HG03135 (cell line): ENCODE measurements at regions not wholly inside any gene's neighbourhood (a gene's known extent, or its start where the extent isn't known, plus 50 kb on each side); places are given as distances from the start of the nearest gene placed in this dataset.
A peak's percentile ranks its signal among the peaks of the same experiment; 100 is the strongest.

Experiments
- ATAC-seq: cut with Tn5 transposase; IDR thresholded peaks from one replicate; pipeline ENCODE4 v1.9.1; 2021; ENCODE audit warnings: mild to moderate bottlenecking, moderate library complexity; ENCODE audit not compliant: unreplicated experiment

- ATAC-seq: peak; percentile 74
Observed at GRCh38 chr5:56692359-56693219, 122.8 kb upstream of the MAP3K1 start.

- no peak for ATAC-seq
Observed at GRCh38 chr5:56688402-56688801, 126.9 kb upstream of the MAP3K1 start.

DNA sequence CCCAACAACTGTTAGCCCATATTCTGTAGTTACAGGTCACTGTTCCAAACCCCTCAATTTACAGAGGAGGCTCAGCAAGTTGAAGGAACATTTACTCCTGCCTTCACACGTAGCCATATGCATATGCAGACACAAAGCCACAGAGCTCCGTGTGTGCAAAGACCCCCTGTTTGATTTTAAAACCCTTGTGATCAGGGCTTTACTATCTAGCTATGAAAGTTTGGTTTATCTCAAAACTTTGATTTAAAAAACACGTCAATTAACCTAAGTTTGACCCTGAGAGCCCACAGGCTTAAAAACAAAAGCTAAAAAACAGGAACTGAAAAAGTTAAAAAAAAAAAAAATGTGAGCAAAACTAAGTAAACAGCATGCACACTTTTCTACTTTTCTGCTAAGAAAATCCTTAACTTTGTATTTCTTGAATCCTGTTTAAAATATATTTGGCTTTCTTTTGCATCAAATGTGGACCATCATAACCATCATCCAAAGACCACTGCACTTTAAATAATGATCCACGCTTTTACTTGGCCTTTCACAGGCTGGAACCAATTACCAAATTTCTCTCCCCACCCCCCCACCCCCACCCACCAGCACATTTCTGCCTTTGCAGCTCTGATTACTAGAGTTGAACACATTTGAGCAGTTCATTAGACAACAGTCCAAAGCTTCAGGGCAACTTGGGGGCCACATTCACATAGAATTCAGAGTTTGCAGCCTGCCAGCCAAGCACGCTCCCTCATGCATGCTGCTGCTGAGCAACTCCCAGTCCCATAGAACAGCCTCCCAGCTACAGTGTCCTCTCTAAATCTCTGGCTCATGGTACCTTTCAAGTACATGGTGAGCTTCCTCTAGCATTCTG lies 128.8 kb upstream of the MAP3K1 start:
- ATAC-seq: peak; percentile 60

GRCh38 chr5:56685503-56686217 lies 129.7 kb upstream of the MAP3K1 start:
- no peak for ATAC-seq

- no peak for ATAC-seq
Observed at GRCh38 chr5:56684159-56684558, 131.2 kb upstream of the MAP3K1 start.

GRCh38 chr5:56683733-56684132 lies 131.6 kb upstream of the MAP3K1 start:
- ATAC-seq: no peak

DNA sequence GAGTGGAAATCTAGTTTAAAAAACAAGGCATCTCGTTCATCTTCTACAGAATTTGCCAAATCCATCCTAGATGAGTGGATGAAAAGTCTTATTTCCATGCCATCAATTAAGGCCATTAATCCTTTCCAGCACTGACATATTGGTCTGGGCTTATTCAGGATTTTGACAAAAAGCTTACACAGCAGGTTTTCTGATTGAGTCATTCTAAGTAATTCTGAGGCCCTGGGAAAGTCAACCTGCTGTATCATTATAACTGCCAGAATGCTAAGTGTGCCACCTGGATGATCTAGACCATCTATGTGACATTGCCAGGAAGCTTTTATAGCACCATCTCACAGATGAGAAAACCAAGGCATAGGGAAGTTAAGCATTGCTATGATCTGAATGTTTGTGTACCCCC lies 132.1 kb upstream of the MAP3K1 start:
- ATAC-seq: no peak

DNA sequence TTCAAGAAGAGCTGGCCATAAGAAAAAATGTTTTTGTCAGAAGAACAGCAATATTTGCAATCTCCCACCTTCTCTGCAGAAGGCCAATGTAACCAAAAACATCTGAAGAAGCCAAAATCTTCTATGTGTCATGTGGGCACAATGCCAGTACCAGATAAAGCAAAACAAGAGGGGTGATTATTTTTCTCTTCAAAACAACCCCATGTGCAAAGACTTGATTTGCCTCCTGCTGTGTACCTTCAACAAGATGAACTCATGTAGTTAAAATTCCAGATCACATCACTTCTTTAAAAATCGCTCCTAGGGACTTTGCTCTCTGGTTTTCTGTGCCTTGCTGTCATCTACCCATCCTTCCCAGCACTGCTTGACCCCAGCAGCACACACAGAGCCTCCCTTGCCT lies 134.0 kb upstream of the MAP3K1 start:
- ATAC-seq: no peak

- no peak for ATAC-seq
Observed at GRCh38 chr5:56680731-56681130, 134.6 kb upstream of the MAP3K1 start.

- no peak for ATAC-seq
Observed at GRCh38 chr5:56677690-56678305, 137.6 kb upstream of the MAP3K1 start.

GRCh38 chr5:56676091-56676768 lies 139.1 kb upstream of the MAP3K1 start:
- ATAC-seq: no peak

GRCh38 chr5:56674441-56674840 lies 140.9 kb upstream of the MAP3K1 start:
- no peak for ATAC-seq

DNA sequence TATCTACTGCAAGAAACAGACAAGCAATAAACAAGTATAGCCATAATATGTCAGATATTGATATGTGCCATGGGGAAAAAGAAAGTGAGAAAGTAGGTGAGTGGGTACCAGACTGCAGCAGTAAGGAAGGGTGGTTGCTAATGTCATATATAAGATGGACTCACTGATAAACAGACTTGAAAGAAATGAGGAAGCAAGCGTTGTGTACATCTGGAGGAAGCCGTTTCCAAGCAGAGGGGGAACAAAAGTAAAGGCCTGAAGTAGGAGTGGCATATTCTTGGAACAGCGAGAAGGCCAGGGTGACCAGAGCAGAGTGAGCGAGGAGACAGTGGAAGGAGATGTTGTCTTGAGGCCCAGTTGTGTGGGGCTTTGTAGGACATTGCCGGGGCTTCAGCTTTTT lies 142.2 kb upstream of the MAP3K1 start:
- ATAC-seq: no peak

DNA sequence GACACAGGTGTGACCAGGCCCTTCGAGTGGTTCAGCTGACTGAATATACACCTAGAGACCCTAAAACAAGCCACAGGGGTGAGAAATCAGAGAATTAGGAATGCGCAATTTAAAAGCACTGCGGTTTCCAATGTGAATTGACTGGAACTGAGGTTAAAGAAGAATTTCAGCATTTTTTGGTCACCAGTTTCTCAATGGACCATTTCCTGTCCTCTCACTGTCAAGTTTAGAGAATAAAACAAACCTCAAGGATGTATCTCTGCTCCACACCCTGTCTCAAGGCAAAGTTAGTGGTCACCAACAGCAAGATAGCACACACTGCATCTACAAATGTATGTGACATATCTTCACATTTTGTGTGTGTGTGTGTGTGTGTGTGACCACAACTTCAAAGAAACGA lies 143.8 kb upstream of the MAP3K1 start:
- ATAC-seq: no peak

- no peak for ATAC-seq
Observed at GRCh38 chr5:56670916-56671315, 144.4 kb upstream of the MAP3K1 start.

GRCh38 chr5:56669534-56670483 lies 145.5 kb upstream of the MAP3K1 start:
- peak; percentile 98 for ATAC-seq

DNA sequence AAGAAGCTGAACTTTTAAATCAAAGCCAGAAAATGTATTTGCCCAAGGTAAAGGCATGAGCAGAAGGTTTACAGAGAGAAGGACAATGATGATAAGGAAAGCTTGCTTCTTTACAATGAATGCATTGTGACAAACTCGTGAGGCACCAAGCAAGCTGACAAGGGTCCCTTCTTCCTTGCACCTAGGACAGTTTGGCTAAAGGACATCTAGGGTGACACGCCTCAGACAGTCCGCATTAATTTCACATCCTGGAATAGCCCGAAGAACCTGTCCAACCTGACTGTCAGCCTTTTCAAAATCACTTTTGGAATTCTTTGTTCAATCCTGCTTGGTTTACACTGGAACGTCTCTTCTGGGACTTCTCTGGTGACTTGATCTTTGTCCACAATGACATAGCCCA lies 146.4 kb upstream of the MAP3K1 start:
- ATAC-seq: no peak

DNA sequence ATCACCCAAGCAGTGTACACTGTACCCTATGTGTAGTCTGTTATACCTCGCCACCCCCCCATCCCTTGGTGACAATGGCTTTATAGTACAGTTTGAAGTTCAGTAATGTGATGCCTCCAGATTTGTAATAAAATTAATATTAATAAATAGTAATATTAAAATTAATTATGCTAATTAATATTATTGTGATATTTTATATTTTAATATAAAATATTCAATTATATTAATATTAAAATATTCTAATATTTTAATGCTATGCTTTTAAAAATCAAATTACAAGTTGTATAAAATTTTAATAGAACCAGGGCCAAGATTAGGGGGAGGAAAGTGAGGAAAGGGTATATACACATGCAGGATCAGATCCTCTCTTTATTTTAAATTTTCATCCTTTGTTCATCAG lies 147.7 kb upstream of the MAP3K1 start:
- ATAC-seq: no peak

DNA sequence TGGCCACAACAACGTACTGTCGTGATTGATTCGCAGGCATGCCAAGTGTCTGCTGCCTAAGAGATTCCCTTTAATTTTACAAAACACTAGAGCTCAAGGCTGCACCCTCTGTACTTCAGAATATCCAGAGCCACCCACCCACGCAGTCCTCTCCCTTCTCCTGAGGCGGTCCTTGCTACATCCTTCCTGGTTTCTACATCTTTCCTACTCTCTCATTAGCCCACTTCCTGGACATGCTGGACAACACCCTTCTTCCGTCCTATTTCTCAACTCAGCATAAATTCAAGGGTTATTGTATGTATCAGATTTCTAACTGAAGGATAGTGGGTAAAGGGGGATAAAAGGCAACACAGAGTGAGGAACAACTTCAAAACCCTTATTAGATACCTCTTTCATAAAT lies 148.4 kb upstream of the MAP3K1 start:
- no peak for ATAC-seq
